ENCODE measurements at regions not wholly inside any gene's neighbourhood (a gene's known extent, or its start where the extent isn't known, plus 50 kb on each side); places are given as distances from the start of the nearest gene placed in this dataset.
A peak's percentile ranks its signal among the peaks of the same experiment; 100 is the strongest.

GRCh38 chr5:107112216-107112615, 558.5 kb downstream of the EFNA5 start:
- in situ Hi-C loops (cut with MboI; ENCODE audit: low sequenced_read_pairs in 4 of 4) (no loop called here), intact Hi-C loops (cut with DNase I; ENCODE audit: low total_unique reads) (no loop called here)
- Histone ChIP-seq H3K4me1 (peaks cover 0 to 2% of the 10 kb centered on the region in 2 donors), H3K27me3 (no peaks in the 10 kb centered on the region), H3K36me3 (no peaks in the 10 kb centered on the region), H3K4me3 (no peak overlapping the region), H3K27ac (no peak overlapping the region), H3K9me3 (no peaks in the 10 kb centered on the region)
- no peak for ATAC-seq
- TF ChIP-seq POLR2A (IDR thresholded peaks at IDR 0.05) (no peak), CTCF (IDR thresholded peaks at IDR 0.05 in 4 of 5, conservative IDR thresholded peaks at IDR 0.05 in 1 of 5) (no peak)
- no peak for DNase-seq

- DNase-seq = peak; percentile 37 to 74
These were observed 566.4 kb downstream of the EFNA5 start for GRCh38 chr5:107104040-107104995.

GRCh38 chr5:107103522-107103921, 567.2 kb downstream of the EFNA5 start:
- Histone ChIP-seq H3K27ac (no peak overlapping the region), H3K4me1 (peaks cover 3 to 4% of the 10 kb centered on the region in 2 donors), H3K36me3 (no peaks in the 10 kb centered on the region), H3K4me3 (no peak overlapping the region), H3K27me3 (no peaks in the 10 kb centered on the region), H3K9me3 (no peaks in the 10 kb centered on the region)
- intact Hi-C loops (cut with DNase I; ENCODE audit: low total_unique reads) = loop anchor here (5.0 to 10.0 kb wide), 3 partner anchors 46 to 571 kb away; partner anchors contain the start of gene EFNA5
- in situ Hi-C loops (cut with MboI; ENCODE audit: low sequenced_read_pairs in 4 of 4) = loop anchor here in 1 of 4 donors (10.0 kb wide), 1 partner anchor 141 kb away; no protein-coding TSS in a partner anchor
- TF ChIP-seq CTCF (IDR thresholded peaks at IDR 0.05 in 4 of 5, conservative IDR thresholded peaks at IDR 0.05 in 1 of 5) (no peak), POLR2A (IDR thresholded peaks at IDR 0.05) (no peak)
- DNase-seq (no peak), ATAC-seq (no peak)

More at GRCh38 chr5:107104040-107104995, 566.4 kb downstream of the EFNA5 start:
- intact Hi-C loops (cut with DNase I; ENCODE audit: low total_unique reads) = loop anchor here (1.0 to 10.0 kb wide), 4 partner anchors 47 to 570 kb away; partner anchors contain the start of gene EFNA5
- Histone ChIP-seq H3K27me3 (no peaks in the 10 kb centered on the region), H3K27ac (peak overlapping the region; percentile 68 to 75 (median 71)), H3K4me3 (no peak overlapping the region), H3K36me3 (no peaks in the 10 kb centered on the region), H3K9me3 (no peaks in the 10 kb centered on the region), H3K4me1 (peaks cover 3 to 6% of the 10 kb centered on the region in 2 donors)
- in situ Hi-C loops (cut with MboI; ENCODE audit: low sequenced_read_pairs in 4 of 4) = loop anchor here in 1 of 4 donors (10.0 kb wide), 1 partner anchor 140 kb away; no protein-coding TSS in a partner anchor
- peak; percentile 19 to 44 (median 24) for TF ChIP-seq CTCF (IDR thresholded peaks at IDR 0.05 in 4 of 5, conservative IDR thresholded peaks at IDR 0.05 in 1 of 5)
- no peak for TF ChIP-seq POLR2A (IDR thresholded peaks at IDR 0.05)
- peak; percentile 95 to 99 for ATAC-seq

GRCh38 chr5:107100121-107100520, 570.6 kb downstream of the EFNA5 start:
- ATAC-seq (no peak), DNase-seq (no peak)
- H3K4me1 ChIP-seq = peaks cover 3 to 4% of the 10 kb centered on the region in 2 donors
- in situ Hi-C loops (cut with MboI; ENCODE audit: low sequenced_read_pairs in 4 of 4) (loop anchor here in 1 of 4 donors (10.0 kb wide), 1 partner anchor 145 kb away; no protein-coding TSS in a partner anchor), intact Hi-C loops (cut with DNase I; ENCODE audit: low total_unique reads) (loop anchor here (5.0 to 10.0 kb wide), 3 partner anchors 43 to 575 kb away; partner anchors contain the start of gene EFNA5)
- H3K36me3 ChIP-seq = no peaks in the 10 kb centered on the region
- no peaks in the 10 kb centered on the region for H3K9me3 ChIP-seq
- no peak overlapping the region for H3K4me3 ChIP-seq
- no peak overlapping the region for H3K27ac ChIP-seq
- no peak for TF ChIP-seq CTCF (IDR thresholded peaks at IDR 0.05 in 4 of 5, conservative IDR thresholded peaks at IDR 0.05 in 1 of 5)
- no peak for TF ChIP-seq POLR2A (IDR thresholded peaks at IDR 0.05)
- no peaks in the 10 kb centered on the region for H3K27me3 ChIP-seq
